Activated CD4-positive, alpha-beta T cell treated with anti-CD3 and anti-CD28 coated beads, Interleukin-2, amount 10 ng/mL, durations not matched to agents 24 days and 14 days (primary cell): ENCODE measurements at regions not wholly inside any gene's neighbourhood (a gene's known extent, or its start where the extent isn't known, plus 50 kb on each side); places are given as distances from the start of the nearest gene placed in this dataset.

ENCODE experiments used
- DNase-seq: peaks from one replicate; pipeline ENCODE4 v3.0.0; 2022
- H3K27ac Mint-ChIP-seq: one replicate; pipeline ENCODE4 v1.8.0; 2022; ENCODE audit warnings: mild to moderate bottlenecking, mixed read lengths
- H3K27me3 Mint-ChIP-seq: one replicate; pipeline ENCODE4 v1.8.0; 2022; ENCODE audit warnings: mixed read lengths
- H3K36me3 Mint-ChIP-seq: one replicate; pipeline ENCODE4 v1.8.0; 2022; ENCODE audit warnings: low read depth, mild to moderate bottlenecking, mixed read lengths
- H3K4me1 Mint-ChIP-seq: one replicate; pipeline ENCODE4 v1.8.0; 2021; ENCODE audit warnings: mixed read lengths
- H3K4me3 Mint-ChIP-seq: one replicate; pipeline ENCODE4 v1.8.0; 2022; ENCODE audit warnings: mild to moderate bottlenecking, moderate library complexity, mixed read lengths
- H3K9me3 Mint-ChIP-seq: one replicate; pipeline ENCODE4 v1.8.0; 2021; ENCODE audit warnings: mixed read lengths
- intact Hi-C: fragments of 100-400 bp; cut with micrococcal nuclease; formaldehyde crosslinking; loops from one replicate; pipeline ENCODE4 v1.15.1; 2023

- DNase-seq, result no peak
- Mint-ChIP-seq H3K4me1 (peaks cover 8% of the 10 kb centered on the region), H3K4me3 (no peak overlapping the region), H3K9me3 (peaks cover 14% of the 10 kb centered on the region), H3K27ac (no peak overlapping the region), H3K27me3 (no peaks in the 10 kb centered on the region), H3K36me3 (no peaks in the 10 kb centered on the region)
- intact Hi-C loops, result no loop called here
These were observed 224.1 kb downstream of the BTG1 start for GRCh38 chr12:91921555-91921954.

- H3K4me1 Mint-ChIP-seq, result peaks cover 8% of the 10 kb centered on the region
- H3K4me3 Mint-ChIP-seq, result no peak overlapping the region
- H3K27ac Mint-ChIP-seq, result no peak overlapping the region
- no peaks in the 10 kb centered on the region for H3K36me3 Mint-ChIP-seq
- H3K27me3 Mint-ChIP-seq, result no peaks in the 10 kb centered on the region
- DNase-seq, result no peak
- intact Hi-C loops, result no loop called here
- H3K9me3 Mint-ChIP-seq, result peaks cover 14% of the 10 kb centered on the region
These were observed 224.9 kb downstream of the BTG1 start for GRCh38 chr12:91920741-91921140.

- Mint-ChIP-seq H3K36me3 (no peaks in the 10 kb centered on the region), H3K9me3 (peaks cover 14% of the 10 kb centered on the region), H3K27ac (no peak overlapping the region), H3K4me3 (no peak overlapping the region), H3K27me3 (no peaks in the 10 kb centered on the region), H3K4me1 (peaks cover 8% of the 10 kb centered on the region)
- no peak for DNase-seq
- intact Hi-C loops, result no loop called here
These were observed 225.4 kb downstream of the BTG1 start for GRCh38 chr12:91920276-91920675.

GRCh38 chr12:91918431-91918830 lies 227.2 kb downstream of the BTG1 start:
- DNase-seq, result no peak
- H3K4me1 Mint-ChIP-seq, result peaks cover 8% of the 10 kb centered on the region
- no peaks in the 10 kb centered on the region for H3K36me3 Mint-ChIP-seq
- H3K9me3 Mint-ChIP-seq, result peaks cover 9% of the 10 kb centered on the region
- intact Hi-C loops, result no loop called here
- no peak overlapping the region for H3K27ac Mint-ChIP-seq
- H3K27me3 Mint-ChIP-seq, result no peaks in the 10 kb centered on the region
- H3K4me3 Mint-ChIP-seq, result no peak overlapping the region

- Mint-ChIP-seq H3K27me3 (no peaks in the 10 kb centered on the region), H3K4me3 (no peak overlapping the region), H3K4me1 (peaks cover 2% of the 10 kb centered on the region), H3K9me3 (peaks cover 9% of the 10 kb centered on the region), H3K27ac (no peak overlapping the region), H3K36me3 (no peaks in the 10 kb centered on the region)
- intact Hi-C loops, result no loop called here
- DNase-seq, result no peak
These were observed 230.9 kb downstream of the BTG1 start for GRCh38 chr12:91914701-91915100.

GRCh38 chr12:91913651-91914050 lies 232.0 kb downstream of the BTG1 start:
- DNase-seq, result no peak
- Mint-ChIP-seq H3K27me3 (no peaks in the 10 kb centered on the region), H3K36me3 (no peaks in the 10 kb centered on the region), H3K4me3 (no peak overlapping the region), H3K9me3 (peaks cover 9% of the 10 kb centered on the region), H3K4me1 (peaks cover 2% of the 10 kb centered on the region), H3K27ac (no peak overlapping the region)
- intact Hi-C loops, result no loop called here

GRCh38 chr12:91913124-91913523 lies 232.5 kb downstream of the BTG1 start:
- no peak overlapping the region for H3K27ac Mint-ChIP-seq
- H3K36me3 Mint-ChIP-seq, result no peaks in the 10 kb centered on the region
- DNase-seq, result no peak
- H3K4me1 Mint-ChIP-seq, result peaks cover under 1% of the 10 kb centered on the region
- no peak overlapping the region for H3K4me3 Mint-ChIP-seq
- H3K27me3 Mint-ChIP-seq, result no peaks in the 10 kb centered on the region
- intact Hi-C loops, result no loop called here
- peaks cover 10% of the 10 kb centered on the region for H3K9me3 Mint-ChIP-seq

GRCh38 chr12:91912178-91912577 lies 233.5 kb downstream of the BTG1 start:
- Mint-ChIP-seq H3K27ac (no peak overlapping the region), H3K36me3 (no peaks in the 10 kb centered on the region), H3K27me3 (no peaks in the 10 kb centered on the region), H3K9me3 (peaks cover 10% of the 10 kb centered on the region), H3K4me3 (no peak overlapping the region), H3K4me1 (no peaks in the 10 kb centered on the region)
- intact Hi-C loops, result no loop called here
- no peak for DNase-seq

- intact Hi-C loops, result no loop called here
- Mint-ChIP-seq H3K27ac (no peak overlapping the region), H3K4me1 (no peaks in the 10 kb centered on the region), H3K9me3 (peaks cover 10% of the 10 kb centered on the region), H3K4me3 (no peak overlapping the region), H3K36me3 (no peaks in the 10 kb centered on the region), H3K27me3 (no peaks in the 10 kb centered on the region)
- no peak for DNase-seq
These were observed 234.7 kb downstream of the BTG1 start for GRCh38 chr12:91910871-91911388.

- intact Hi-C loops, result no loop called here
- peaks cover 5% of the 10 kb centered on the region for H3K36me3 Mint-ChIP-seq
- no peak overlapping the region for H3K27ac Mint-ChIP-seq
- H3K27me3 Mint-ChIP-seq, result no peaks in the 10 kb centered on the region
- DNase-seq, result no peak
- peaks cover 36% of the 10 kb centered on the region for H3K9me3 Mint-ChIP-seq
- H3K4me1 Mint-ChIP-seq, result peaks cover 8% of the 10 kb centered on the region
- no peak overlapping the region for H3K4me3 Mint-ChIP-seq
These were observed 242.6 kb downstream of the BTG1 start for GRCh38 chr12:91902860-91903683.

- H3K4me3 Mint-ChIP-seq, result no peak overlapping the region
- intact Hi-C loops, result no loop called here
- no peak for DNase-seq
- peaks cover 8% of the 10 kb centered on the region for H3K4me1 Mint-ChIP-seq
- peaks cover 7% of the 10 kb centered on the region for H3K36me3 Mint-ChIP-seq
- H3K27me3 Mint-ChIP-seq, result no peaks in the 10 kb centered on the region
- no peak overlapping the region for H3K27ac Mint-ChIP-seq
- peaks cover 45% of the 10 kb centered on the region for H3K9me3 Mint-ChIP-seq
These were observed 244.1 kb downstream of the BTG1 start for GRCh38 chr12:91901381-91902074.

- intact Hi-C loops, result no loop called here
- peaks cover 45% of the 10 kb centered on the region for H3K9me3 Mint-ChIP-seq
These were observed 244.7 kb downstream of the BTG1 start for GRCh38 chr12:91900971-91901370.

GRCh38 chr12:91899056-91899455 lies 246.6 kb downstream of the BTG1 start:
- peaks cover 42% of the 10 kb centered on the region for H3K9me3 Mint-ChIP-seq
- H3K4me3 Mint-ChIP-seq, result no peak overlapping the region
- intact Hi-C loops, result no loop called here
- H3K36me3 Mint-ChIP-seq, result peaks cover 7% of the 10 kb centered on the region
- no peaks in the 10 kb centered on the region for H3K27me3 Mint-ChIP-seq
- no peak overlapping the region for H3K27ac Mint-ChIP-seq
- H3K4me1 Mint-ChIP-seq, result peaks cover 5% of the 10 kb centered on the region
- no peak for DNase-seq

More at GRCh38 chr12:91900971-91901370, 244.7 kb downstream of the BTG1 start:
- no peak for DNase-seq
- no peaks in the 10 kb centered on the region for H3K27me3 Mint-ChIP-seq
- no peak overlapping the region for H3K27ac Mint-ChIP-seq
- H3K4me1 Mint-ChIP-seq, result peaks cover 8% of the 10 kb centered on the region
- H3K36me3 Mint-ChIP-seq, result peaks cover 7% of the 10 kb centered on the region
- H3K4me3 Mint-ChIP-seq, result no peak overlapping the region

GRCh38 chr12:91897025-91897515 lies 248.6 kb downstream of the BTG1 start:
- no peaks in the 10 kb centered on the region for H3K27me3 Mint-ChIP-seq
- intact Hi-C loops, result no loop called here
- H3K9me3 Mint-ChIP-seq, result peaks cover 30% of the 10 kb centered on the region
- no peaks in the 10 kb centered on the region for H3K4me1 Mint-ChIP-seq
- no peak overlapping the region for H3K4me3 Mint-ChIP-seq
- no peak for DNase-seq
- H3K27ac Mint-ChIP-seq, result no peak overlapping the region
- H3K36me3 Mint-ChIP-seq, result peaks cover 3% of the 10 kb centered on the region
